ENCODE measurements at regions not wholly inside any gene's neighbourhood (a gene's known extent, or its start where the extent isn't known, plus 50 kb on each side); places are given as distances from the start of the nearest gene placed in this dataset.

DNA sequence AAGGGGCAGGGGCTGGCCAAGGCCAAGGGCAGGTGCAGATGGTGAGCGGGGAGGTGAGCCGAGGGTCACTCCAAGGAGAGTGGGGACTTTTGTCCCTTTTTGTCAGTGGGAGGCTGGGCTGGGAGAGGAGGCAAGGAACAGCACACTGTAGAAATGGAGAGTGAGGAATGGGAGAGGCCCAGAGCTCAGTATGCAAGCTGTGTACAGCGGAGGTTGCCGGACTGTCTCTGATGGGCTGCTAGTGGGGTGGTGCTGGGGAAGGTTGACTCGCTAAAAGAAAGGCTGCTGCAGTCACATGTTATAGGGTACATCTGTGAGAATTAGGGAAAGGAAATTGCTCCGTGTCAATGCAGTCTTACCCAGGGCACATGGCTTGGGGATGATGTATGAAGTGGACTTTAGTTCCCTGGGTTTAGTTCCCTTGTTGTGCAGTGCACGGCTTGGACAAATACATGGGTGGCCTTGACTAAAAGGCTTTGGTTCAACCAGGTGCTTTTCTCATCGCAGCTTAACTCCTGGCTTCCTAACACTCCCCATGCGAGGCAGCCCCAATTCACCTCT is 57.1 kb upstream of the STX18 start:
- Histone ChIP-seq H3K9me3 (no peaks in the 10 kb centered on the region), H3K27me3 (no peaks in the 10 kb centered on the region), H3K4me1 (no peaks in the 10 kb centered on the region), H3K36me3 (no peaks in the 10 kb centered on the region), H3K4me3 (no peak overlapping the region), H3K27ac (no peak overlapping the region)
- intact Hi-C loops (cut with DNase I): no loop called here
- no peak for DNase-seq (ENCODE audit: extremely low spot score in 2 of 2)
- TF ChIP-seq POLR2AphosphoS5 (IDR thresholded peaks at IDR 0.05; ENCODE audit: insufficient read depth in 1 of 2, low read depth in 1 of 2): no peak
- TF ChIP-seq POLR2A (IDR thresholded peaks at IDR 0.05): no peak
- TF ChIP-seq, protein P1, sequence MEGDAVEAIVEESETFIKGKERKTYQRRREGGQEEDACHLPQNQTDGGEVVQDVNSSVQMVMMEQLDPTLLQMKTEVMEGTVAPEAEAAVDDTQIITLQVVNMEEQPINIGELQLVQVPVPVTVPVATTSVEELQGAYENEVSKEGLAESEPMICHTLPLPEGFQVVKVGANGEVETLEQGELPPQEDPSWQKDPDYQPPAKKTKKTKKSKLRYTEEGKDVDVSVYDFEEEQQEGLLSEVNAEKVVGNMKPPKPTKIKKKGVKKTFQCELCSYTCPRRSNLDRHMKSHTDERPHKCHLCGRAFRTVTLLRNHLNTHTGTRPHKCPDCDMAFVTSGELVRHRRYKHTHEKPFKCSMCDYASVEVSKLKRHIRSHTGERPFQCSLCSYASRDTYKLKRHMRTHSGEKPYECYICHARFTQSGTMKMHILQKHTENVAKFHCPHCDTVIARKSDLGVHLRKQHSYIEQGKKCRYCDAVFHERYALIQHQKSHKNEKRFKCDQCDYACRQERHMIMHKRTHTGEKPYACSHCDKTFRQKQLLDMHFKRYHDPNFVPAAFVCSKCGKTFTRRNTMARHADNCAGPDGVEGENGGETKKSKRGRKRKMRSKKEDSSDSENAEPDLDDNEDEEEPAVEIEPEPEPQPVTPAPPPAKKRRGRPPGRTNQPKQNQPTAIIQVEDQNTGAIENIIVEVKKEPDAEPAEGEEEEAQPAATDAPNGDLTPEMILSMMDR (IDR thresholded peaks at IDR 0.05): no peak

DNA sequence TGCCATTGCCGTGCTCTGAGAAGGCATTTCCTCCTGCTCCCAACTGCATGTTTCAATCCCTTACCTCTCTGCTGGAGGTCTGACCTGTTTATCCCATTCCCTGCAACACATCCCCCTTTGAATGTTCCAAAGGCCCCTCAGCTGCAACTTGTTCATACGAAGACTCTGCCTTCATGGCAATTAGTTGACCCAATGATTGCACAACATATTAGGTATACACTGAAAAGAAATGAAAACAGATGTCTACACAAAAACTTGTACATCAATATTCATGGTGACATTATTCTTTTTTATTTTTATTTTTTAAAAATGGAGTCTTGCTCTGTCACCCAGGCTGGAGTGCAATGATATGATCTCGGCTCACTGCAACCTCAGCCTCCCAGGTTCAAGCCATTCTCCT is 54.9 kb upstream of the STX18 start:
- Histone ChIP-seq H3K27me3 (no peaks in the 10 kb centered on the region), H3K4me3 (no peak overlapping the region), H3K9me3 (no peaks in the 10 kb centered on the region), H3K27ac (no peak overlapping the region), H3K36me3 (no peaks in the 10 kb centered on the region), H3K4me1 (peaks cover 8% of the 10 kb centered on the region)
- DNase-seq (ENCODE audit: extremely low spot score in 2 of 2): no peak
- no peak for TF ChIP-seq POLR2AphosphoS5 (IDR thresholded peaks at IDR 0.05; ENCODE audit: insufficient read depth in 1 of 2, low read depth in 1 of 2)
- TF ChIP-seq, protein P1 (IDR thresholded peaks at IDR 0.05): no peak
- intact Hi-C loops (cut with DNase I): no loop called here

DNA sequence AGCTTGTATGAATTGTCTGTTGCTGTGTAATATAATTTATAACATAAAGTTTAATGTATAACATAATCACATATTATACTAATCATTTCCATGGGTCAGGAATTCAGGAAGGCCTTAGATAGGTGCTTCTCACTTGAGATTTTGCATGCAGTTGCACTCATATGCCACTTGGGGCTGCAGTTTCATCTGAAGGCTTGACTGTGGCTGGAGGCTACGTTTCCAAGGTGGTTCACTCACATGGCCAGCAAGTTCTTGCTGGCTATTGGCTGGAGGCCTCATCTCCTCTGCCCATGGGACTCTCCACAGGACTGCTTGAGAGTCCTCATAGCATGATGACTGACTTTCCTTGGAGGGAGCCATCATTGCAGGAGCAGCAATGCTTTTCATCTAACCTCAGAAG is 53.4 kb upstream of the STX18 start:
- TF ChIP-seq, protein P1 (IDR thresholded peaks at IDR 0.05): no peak
- TF ChIP-seq POLR2AphosphoS5 (IDR thresholded peaks at IDR 0.05; ENCODE audit: insufficient read depth in 1 of 2, low read depth in 1 of 2): no peak
- TF ChIP-seq POLR2A (IDR thresholded peaks at IDR 0.05): no peak
- peak overlapping the region; percentile 33 for H3K27ac ChIP-seq
- H3K4me3 ChIP-seq: no peak overlapping the region
- intact Hi-C loops (cut with DNase I): no loop called here
- no peaks in the 10 kb centered on the region for H3K36me3 ChIP-seq
- no peak for DNase-seq (ENCODE audit: extremely low spot score in 2 of 2)
- H3K27me3 ChIP-seq: no peaks in the 10 kb centered on the region
- no peaks in the 10 kb centered on the region for H3K9me3 ChIP-seq
- H3K4me1 ChIP-seq: peaks cover 13% of the 10 kb centered on the region

DNA sequence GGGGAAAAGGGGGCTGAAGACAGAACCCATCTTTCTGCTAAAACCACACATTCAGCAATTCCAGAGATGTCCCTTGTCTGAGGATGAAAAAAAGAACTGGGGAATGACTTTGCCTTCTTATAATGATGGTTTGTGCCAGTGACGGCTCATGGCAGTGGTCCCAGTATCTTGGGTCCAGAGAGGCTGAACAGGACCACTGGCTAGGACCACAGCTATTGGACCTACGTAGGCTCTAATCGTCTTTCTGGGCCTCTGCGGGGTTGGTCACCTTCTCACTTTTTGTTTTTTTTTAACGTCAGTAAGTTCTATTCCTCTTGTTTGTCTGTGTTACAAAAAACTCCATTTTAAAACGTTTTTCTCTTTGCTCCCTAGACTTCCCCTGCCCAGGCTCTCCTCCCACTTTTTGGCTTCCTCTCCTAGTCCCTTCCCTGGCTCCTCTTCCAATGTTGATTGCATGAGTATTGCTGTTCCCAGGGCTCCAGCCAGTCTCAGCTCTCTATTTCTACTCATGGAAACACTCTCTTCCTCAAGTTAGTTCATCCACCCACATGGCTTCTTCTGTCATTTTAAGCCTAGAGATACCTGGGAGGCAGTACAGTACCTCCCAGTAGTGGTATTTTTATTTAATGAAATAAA is 52.6 kb upstream of the STX18 start:
- no peaks in the 10 kb centered on the region for H3K9me3 ChIP-seq
- no peak for DNase-seq (ENCODE audit: extremely low spot score in 2 of 2)
- H3K4me1 ChIP-seq: peaks cover 15% of the 10 kb centered on the region
- no peak for TF ChIP-seq POLR2A (IDR thresholded peaks at IDR 0.05)
- no peak for TF ChIP-seq POLR2AphosphoS5 (IDR thresholded peaks at IDR 0.05; ENCODE audit: insufficient read depth in 1 of 2, low read depth in 1 of 2)
- TF ChIP-seq, protein P1 (IDR thresholded peaks at IDR 0.05): no peak
- intact Hi-C loops (cut with DNase I): no loop called here
- no peak overlapping the region for H3K4me3 ChIP-seq
- H3K27me3 ChIP-seq: no peaks in the 10 kb centered on the region
- peak overlapping the region; percentile 33 for H3K27ac ChIP-seq
- H3K36me3 ChIP-seq: no peaks in the 10 kb centered on the region

DNA sequence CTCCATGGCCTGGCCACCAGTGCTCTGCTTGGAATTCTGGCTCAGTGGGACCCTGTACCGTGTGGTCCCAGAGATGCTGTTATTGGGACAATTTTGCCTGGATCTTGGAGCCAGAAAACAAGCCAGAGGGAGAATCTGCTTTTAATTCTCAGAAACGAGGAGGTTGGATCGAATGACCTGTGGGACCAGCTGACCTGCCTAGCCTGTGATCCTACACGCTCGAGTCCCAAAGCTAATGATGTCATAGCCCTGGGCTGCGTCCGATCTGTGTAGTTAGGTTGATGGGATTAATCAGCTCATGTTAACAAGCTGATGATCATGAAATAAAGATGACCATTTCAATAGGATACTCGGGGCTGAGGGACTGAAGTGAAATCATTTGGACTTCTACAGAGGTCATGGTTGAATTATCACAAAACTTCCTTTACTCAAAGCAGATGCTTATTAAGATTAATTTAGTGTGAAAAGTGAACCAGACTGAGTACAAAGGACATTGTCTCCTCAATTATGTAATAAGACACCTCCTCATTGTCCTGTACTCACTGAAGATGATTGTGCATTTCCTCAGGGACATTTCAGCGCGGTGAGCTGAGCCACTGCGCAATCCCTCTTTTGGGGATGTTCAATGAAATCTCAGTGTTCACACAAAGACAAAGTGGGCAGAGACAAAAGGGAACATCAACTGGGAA is 51.9 kb upstream of the STX18 start:
- Histone ChIP-seq H3K4me3 (no peak overlapping the region), H3K27me3 (no peaks in the 10 kb centered on the region), H3K36me3 (no peaks in the 10 kb centered on the region), H3K4me1 (peaks cover 15% of the 10 kb centered on the region), H3K9me3 (no peaks in the 10 kb centered on the region), H3K27ac (peak overlapping the region; percentile 8)
- no peak for DNase-seq (ENCODE audit: extremely low spot score in 2 of 2)
- TF ChIP-seq POLR2A (IDR thresholded peaks at IDR 0.05) (no peak), POLR2AphosphoS5 (IDR thresholded peaks at IDR 0.05; ENCODE audit: insufficient read depth in 1 of 2, low read depth in 1 of 2) (no peak)
- TF ChIP-seq, protein P1 (IDR thresholded peaks at IDR 0.05): no peak
- intact Hi-C loops (cut with DNase I): no loop called here

Measured in vagina (tissue), 2 donors.